ENCODE measurements at regions not wholly inside any gene's neighbourhood (a gene's known extent, or its start where the extent isn't known, plus 50 kb on each side); places are given as distances from the start of the nearest gene placed in this dataset.

GRCh38 chr10:7030134-7030855 lies 380.5 kb downstream of the SFMBT2 start:
- no peaks in the 10 kb centered on the region for H3K4me1 ChIP-seq
- intact Hi-C loops (cut with DNase I; ENCODE audit: low total_unique reads), result no loop called here
- TF ChIP-seq, protein P1, sequence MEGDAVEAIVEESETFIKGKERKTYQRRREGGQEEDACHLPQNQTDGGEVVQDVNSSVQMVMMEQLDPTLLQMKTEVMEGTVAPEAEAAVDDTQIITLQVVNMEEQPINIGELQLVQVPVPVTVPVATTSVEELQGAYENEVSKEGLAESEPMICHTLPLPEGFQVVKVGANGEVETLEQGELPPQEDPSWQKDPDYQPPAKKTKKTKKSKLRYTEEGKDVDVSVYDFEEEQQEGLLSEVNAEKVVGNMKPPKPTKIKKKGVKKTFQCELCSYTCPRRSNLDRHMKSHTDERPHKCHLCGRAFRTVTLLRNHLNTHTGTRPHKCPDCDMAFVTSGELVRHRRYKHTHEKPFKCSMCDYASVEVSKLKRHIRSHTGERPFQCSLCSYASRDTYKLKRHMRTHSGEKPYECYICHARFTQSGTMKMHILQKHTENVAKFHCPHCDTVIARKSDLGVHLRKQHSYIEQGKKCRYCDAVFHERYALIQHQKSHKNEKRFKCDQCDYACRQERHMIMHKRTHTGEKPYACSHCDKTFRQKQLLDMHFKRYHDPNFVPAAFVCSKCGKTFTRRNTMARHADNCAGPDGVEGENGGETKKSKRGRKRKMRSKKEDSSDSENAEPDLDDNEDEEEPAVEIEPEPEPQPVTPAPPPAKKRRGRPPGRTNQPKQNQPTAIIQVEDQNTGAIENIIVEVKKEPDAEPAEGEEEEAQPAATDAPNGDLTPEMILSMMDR (IDR thresholded peaks at IDR 0.05), result no peak
- TF ChIP-seq POLR2AphosphoS5 (IDR thresholded peaks at IDR 0.05) (no peak), POLR2A (IDR thresholded peaks at IDR 0.05) (no peak), EP300 (IDR thresholded peaks at IDR 0.05; ENCODE audit: low read depth) (no peak)
- H3K4me3 ChIP-seq, result no peak overlapping the region
- H3K9me3 ChIP-seq, result no peaks in the 10 kb centered on the region
- H3K27ac ChIP-seq, result no peak overlapping the region
- H3K27me3 ChIP-seq, result no peaks in the 10 kb centered on the region
- in situ Hi-C loops (cut with MboI; ENCODE audit: low pct_ligation_motif_present in 1 of 4, low pct_unique_long_range_greater_than_20kb in 1 of 4, low sequenced_read_pairs in 3 of 4), result no loop called here
- WGBS, 2 donors (ENCODE audit: low coverage in 1 of 2), result 82 to 95% methylated on average over 1 to 5 of the region's 5 CpGs
- no peaks in the 10 kb centered on the region for H3K36me3 ChIP-seq
- DNase-seq, result no peak

DNA sequence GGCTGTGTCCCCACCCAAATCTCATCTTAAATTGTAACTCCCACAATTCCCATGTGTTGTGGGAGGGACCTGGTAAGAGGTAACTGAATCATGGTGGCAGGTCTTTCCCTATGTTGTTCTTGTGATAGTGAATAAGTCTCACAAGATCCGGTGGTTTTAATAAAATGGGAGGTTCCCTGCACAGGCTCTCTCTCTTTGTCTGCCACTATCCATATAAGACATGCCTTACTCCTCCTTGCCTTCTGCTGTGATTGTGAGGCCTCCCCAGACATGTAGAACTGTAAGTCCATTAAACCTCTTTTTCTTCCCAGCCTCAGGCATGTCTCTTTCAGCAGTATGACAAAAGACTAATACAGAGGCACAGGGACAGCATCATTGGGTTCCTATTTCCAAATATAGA lies 381.2 kb downstream of the SFMBT2 start:
- intact Hi-C loops (cut with DNase I; ENCODE audit: low total_unique reads) (no loop called here), in situ Hi-C loops (cut with MboI; ENCODE audit: low pct_ligation_motif_present in 1 of 4, low pct_unique_long_range_greater_than_20kb in 1 of 4, low sequenced_read_pairs in 3 of 4) (no loop called here)

DNA sequence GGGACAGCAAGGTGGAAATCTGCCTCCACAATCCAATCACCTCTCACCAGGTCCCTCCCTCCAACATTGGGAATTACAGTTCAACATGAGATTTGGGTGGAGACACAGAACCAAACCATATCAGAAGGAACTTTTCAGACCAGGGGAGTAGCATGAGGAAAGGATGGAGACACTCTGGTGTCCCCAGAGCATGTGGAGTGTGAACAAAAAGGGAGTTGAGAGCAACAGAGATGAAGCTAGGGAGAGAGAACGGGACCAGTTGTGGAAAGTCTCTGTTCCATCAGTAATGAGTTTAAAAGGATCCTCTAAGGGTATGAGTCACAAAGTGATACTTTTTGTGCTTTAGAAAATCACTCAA lies 382.0 kb downstream of the SFMBT2 start:
- 67 to 80% methylated on average over 1 of the region's 1 CpG for WGBS, 2 donors (ENCODE audit: low coverage in 1 of 2)
- TF ChIP-seq POLR2A (IDR thresholded peaks at IDR 0.05) (no peak), POLR2AphosphoS5 (IDR thresholded peaks at IDR 0.05) (no peak), EP300 (IDR thresholded peaks at IDR 0.05; ENCODE audit: low read depth) (no peak)
- TF ChIP-seq, protein P1 (IDR thresholded peaks at IDR 0.05), result no peak
- intact Hi-C loops (cut with DNase I; ENCODE audit: low total_unique reads), result no loop called here
- Histone ChIP-seq H3K27ac (no peak overlapping the region), H3K4me1 (no peaks in the 10 kb centered on the region), H3K9me3 (no peaks in the 10 kb centered on the region), H3K27me3 (no peaks in the 10 kb centered on the region), H3K4me3 (no peak overlapping the region), H3K36me3 (no peaks in the 10 kb centered on the region)
- in situ Hi-C loops (cut with MboI; ENCODE audit: low pct_ligation_motif_present in 1 of 4, low pct_unique_long_range_greater_than_20kb in 1 of 4, low sequenced_read_pairs in 3 of 4), result no loop called here
- DNase-seq, result no peak

More for the DNA sequence above, 381.2 kb downstream of the SFMBT2 start:
- Histone ChIP-seq H3K36me3 (no peaks in the 10 kb centered on the region), H3K27ac (no peak overlapping the region), H3K27me3 (no peaks in the 10 kb centered on the region), H3K9me3 (no peaks in the 10 kb centered on the region), H3K4me1 (no peaks in the 10 kb centered on the region), H3K4me3 (no peak overlapping the region)
- 6 to 33% methylated on average over 1 of the region's 1 CpG for WGBS, 2 donors (ENCODE audit: low coverage in 1 of 2)
- DNase-seq, result no peak
- TF ChIP-seq, protein P1 (IDR thresholded peaks at IDR 0.05), result no peak
- TF ChIP-seq POLR2A (IDR thresholded peaks at IDR 0.05) (no peak), EP300 (IDR thresholded peaks at IDR 0.05; ENCODE audit: low read depth) (no peak), POLR2AphosphoS5 (IDR thresholded peaks at IDR 0.05) (no peak)

GRCh38 chr10:7027913-7028808 lies 382.7 kb downstream of the SFMBT2 start:
- DNase-seq, result no peak
- no peaks in the 10 kb centered on the region for H3K4me1 ChIP-seq
- H3K27me3 ChIP-seq, result no peaks in the 10 kb centered on the region
- in situ Hi-C loops (cut with MboI; ENCODE audit: low pct_ligation_motif_present in 1 of 4, low pct_unique_long_range_greater_than_20kb in 1 of 4, low sequenced_read_pairs in 3 of 4) (no loop called here), intact Hi-C loops (cut with DNase I; ENCODE audit: low total_unique reads) (no loop called here)
- no peak overlapping the region for H3K4me3 ChIP-seq
- no peak overlapping the region for H3K27ac ChIP-seq
- 65 to 69% methylated on average over 6 to 7 of the region's 7 CpGs for WGBS, 2 donors (ENCODE audit: low coverage in 1 of 2)
- H3K9me3 ChIP-seq, result no peaks in the 10 kb centered on the region
- TF ChIP-seq EP300 (IDR thresholded peaks at IDR 0.05; ENCODE audit: low read depth) (no peak), POLR2A (IDR thresholded peaks at IDR 0.05) (no peak), POLR2AphosphoS5 (IDR thresholded peaks at IDR 0.05) (no peak)
- TF ChIP-seq, protein P1 (IDR thresholded peaks at IDR 0.05), result no peak
- no peaks in the 10 kb centered on the region for H3K36me3 ChIP-seq

Data from transverse colon (tissue), 4 donors.